ENCODE measurements at regions not wholly inside any gene's neighbourhood (a gene's known extent, or its start where the extent isn't known, plus 50 kb on each side); places are given as distances from the start of the nearest gene placed in this dataset.

- TF ChIP-seq CTCF (IDR thresholded peaks at IDR 0.05) (no peak), POLR2A (IDR thresholded peaks at IDR 0.05) (no peak)
Measured at GRCh38 chr15:37394402-37395099, 294.2 kb upstream of the MEIS2 start.

Measured in vagina (tissue), 2 donors.